ENCODE measurements at regions not wholly inside any gene's neighbourhood (a gene's known extent, or its start where the extent isn't known, plus 50 kb on each side); places are given as distances from the start of the nearest gene placed in this dataset.

- Histone ChIP-seq H3K36me3 (no peaks in the 10 kb centered on the region), H3K4me1 (no peaks in the 10 kb centered on the region), H3K27ac (no peak overlapping the region), H3K9me3 (no peaks in the 10 kb centered on the region), H3K27me3 (no peaks in the 10 kb centered on the region), H3K4me3 (no peak overlapping the region)
- 63 to 72% methylated on average over 2 of the region's 2 CpGs for WGBS, 2 donors
- DNase-seq: no peak
- ATAC-seq (ENCODE audit: low FRiP score in 2 of 2): no peak
- TF ChIP-seq POLR2A (IDR thresholded peaks at IDR 0.05) (no peak), EP300 (IDR thresholded peaks at IDR 0.05) (no peak), CTCF (IDR thresholded peaks at IDR 0.05) (no peak), POLR2AphosphoS5 (IDR thresholded peaks at IDR 0.05) (no peak)
These were observed 362.5 kb downstream of the GPR37 start for GRCh38 chr7:124403112-124403511.

DNA sequence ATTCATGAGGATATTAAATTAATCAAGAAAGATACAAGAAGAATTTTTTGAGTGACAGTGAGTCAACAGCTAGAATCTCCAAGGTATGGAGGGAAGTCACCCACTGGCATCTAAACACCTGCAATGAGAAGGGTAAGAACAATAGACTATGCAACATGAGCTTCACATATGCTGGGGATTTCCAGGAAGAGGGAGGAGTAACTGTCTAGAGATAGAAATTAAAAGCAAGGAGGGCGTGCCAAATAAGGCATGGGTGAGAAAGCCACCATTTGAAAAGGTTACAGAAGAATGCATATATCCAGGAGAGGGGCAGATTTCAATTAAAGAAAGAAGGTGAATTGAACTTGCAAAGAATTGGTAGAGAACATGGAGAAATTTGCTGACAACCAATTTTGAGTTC is 365.7 kb downstream of the GPR37 start:
- no peak for TF ChIP-seq POLR2AphosphoS5 (IDR thresholded peaks at IDR 0.05)
- TF ChIP-seq EP300 (IDR thresholded peaks at IDR 0.05): no peak
- no peak for TF ChIP-seq POLR2A (IDR thresholded peaks at IDR 0.05)
- no peak for TF ChIP-seq CTCF (IDR thresholded peaks at IDR 0.05)
- ATAC-seq (ENCODE audit: low FRiP score in 2 of 2) (no peak), DNase-seq (no peak)
- H3K4me3 ChIP-seq: no peak overlapping the region
- no peaks in the 10 kb centered on the region for H3K9me3 ChIP-seq
- H3K27me3 ChIP-seq: no peaks in the 10 kb centered on the region
- H3K36me3 ChIP-seq: no peaks in the 10 kb centered on the region
- H3K4me1 ChIP-seq: no peaks in the 10 kb centered on the region
- no peak overlapping the region for H3K27ac ChIP-seq
- 76 to 93% methylated on average over 1 of the region's 1 CpG for WGBS, 2 donors

DNA sequence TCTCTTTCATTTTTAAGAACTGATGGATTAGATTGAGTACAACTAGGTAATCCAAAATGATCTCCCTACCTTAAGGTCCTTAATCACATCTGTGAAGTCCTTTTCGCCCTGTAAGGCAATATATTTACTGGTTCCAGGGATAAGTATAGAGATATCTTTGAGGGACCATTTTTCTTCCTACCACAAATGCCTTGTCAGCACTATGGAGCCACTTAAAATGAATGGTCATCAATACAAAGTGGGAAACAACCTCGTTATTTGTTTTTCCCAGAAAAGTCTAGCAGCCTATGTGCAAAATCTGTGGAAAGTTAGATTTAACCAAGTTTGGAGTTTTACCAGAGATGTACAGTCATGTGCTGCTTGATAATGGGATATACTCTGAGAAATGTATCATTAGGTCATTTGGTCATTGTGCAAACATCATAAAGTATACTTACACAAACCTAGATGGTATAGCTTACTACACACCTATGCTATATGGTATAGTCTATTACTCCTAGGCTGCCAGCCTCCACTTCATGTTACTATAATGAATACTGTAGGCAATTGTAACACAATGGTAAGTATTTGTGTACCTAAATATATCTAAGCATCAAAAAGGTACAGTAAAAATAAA is 366.2 kb upstream of the TMEM229A start:
- no peak overlapping the region for H3K4me3 ChIP-seq
- H3K27ac ChIP-seq: no peak overlapping the region
- H3K27me3 ChIP-seq: no peaks in the 10 kb centered on the region
- H3K9me3 ChIP-seq: no peaks in the 10 kb centered on the region
- 79 to 80% methylated on average over 2 of the region's 2 CpGs for WGBS, 2 donors
- no peak for TF ChIP-seq POLR2A (IDR thresholded peaks at IDR 0.05)
- no peak for TF ChIP-seq POLR2AphosphoS5 (IDR thresholded peaks at IDR 0.05)
- no peak for TF ChIP-seq CTCF (IDR thresholded peaks at IDR 0.05)
- TF ChIP-seq EP300 (IDR thresholded peaks at IDR 0.05): no peak
- no peaks in the 10 kb centered on the region for H3K4me1 ChIP-seq
- no peaks in the 10 kb centered on the region for H3K36me3 ChIP-seq
- DNase-seq (no peak), ATAC-seq (ENCODE audit: low FRiP score in 2 of 2) (no peak)

DNA sequence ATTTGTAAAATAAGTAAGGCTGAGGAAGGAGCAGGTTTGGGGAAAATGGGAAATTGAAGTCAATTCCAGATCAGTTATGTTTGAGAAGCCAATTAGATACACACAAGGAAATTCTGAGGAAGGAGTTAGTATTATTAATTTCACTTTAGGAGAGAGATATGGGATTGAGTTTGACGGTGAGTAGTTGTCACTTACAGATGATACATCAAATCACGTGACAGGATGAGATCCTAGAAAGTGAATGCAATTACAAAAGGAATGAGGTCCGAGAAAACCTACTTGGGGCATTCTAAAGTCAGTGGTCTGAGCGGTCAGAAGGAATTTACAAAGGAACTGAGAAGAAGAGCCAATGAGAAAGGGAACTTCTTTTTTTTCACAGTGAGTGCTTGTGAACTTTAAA is 364.3 kb upstream of the TMEM229A start:
- TF ChIP-seq EP300 (IDR thresholded peaks at IDR 0.05): no peak
- TF ChIP-seq POLR2A (IDR thresholded peaks at IDR 0.05): no peak
- no peak for TF ChIP-seq POLR2AphosphoS5 (IDR thresholded peaks at IDR 0.05)
- no peak for TF ChIP-seq CTCF (IDR thresholded peaks at IDR 0.05)
- H3K9me3 ChIP-seq: no peaks in the 10 kb centered on the region
- H3K27ac ChIP-seq: no peak overlapping the region
- H3K27me3 ChIP-seq: no peaks in the 10 kb centered on the region
- H3K4me1 ChIP-seq: no peaks in the 10 kb centered on the region
- ATAC-seq (ENCODE audit: low FRiP score in 2 of 2): no peak
- 59 to 66% methylated on average over 4 of the region's 4 CpGs for WGBS, 2 donors
- H3K4me3 ChIP-seq: no peak overlapping the region
- no peaks in the 10 kb centered on the region for H3K36me3 ChIP-seq
- no peak for DNase-seq

DNA sequence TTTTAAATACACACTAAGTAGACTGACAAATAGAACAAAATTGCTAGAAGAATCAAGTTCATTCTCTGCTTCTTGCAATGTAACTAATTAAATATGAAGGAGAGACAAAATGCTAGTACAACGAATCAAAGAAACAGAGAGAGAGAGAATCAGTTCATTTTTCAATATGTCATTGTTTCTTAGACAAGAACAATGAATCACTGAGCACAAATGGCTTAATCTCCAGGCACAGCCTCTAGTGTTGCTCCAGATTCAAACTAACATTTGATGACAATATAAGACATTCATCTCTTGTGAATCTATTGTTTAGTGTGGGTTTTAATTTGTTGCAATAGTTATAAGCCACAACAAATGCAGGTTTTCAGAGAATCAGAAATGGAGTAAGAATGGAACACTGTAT is 357.4 kb upstream of the TMEM229A start:
- H3K9me3 ChIP-seq: no peaks in the 10 kb centered on the region
- no peak for DNase-seq
- H3K27ac ChIP-seq: no peak overlapping the region
- H3K36me3 ChIP-seq: no peaks in the 10 kb centered on the region
- TF ChIP-seq POLR2A (IDR thresholded peaks at IDR 0.05): no peak
- TF ChIP-seq POLR2AphosphoS5 (IDR thresholded peaks at IDR 0.05): no peak
- TF ChIP-seq CTCF (IDR thresholded peaks at IDR 0.05): no peak
- TF ChIP-seq EP300 (IDR thresholded peaks at IDR 0.05): no peak
- H3K4me3 ChIP-seq: no peak overlapping the region
- ATAC-seq (ENCODE audit: low FRiP score in 2 of 2): no peak
- H3K4me1 ChIP-seq: no peaks in the 10 kb centered on the region
- WGBS, 2 donors: 47 to 48% methylated on average over 1 of the region's 1 CpG
- H3K27me3 ChIP-seq: no peaks in the 10 kb centered on the region
